Fibroblast of villous mesenchyme (primary cell): ENCODE measurements at regions not wholly inside any gene's neighbourhood (a gene's known extent, or its start where the extent isn't known, plus 50 kb on each side); places are given as distances from the start of the nearest gene placed in this dataset.

Experiments used
- DNase-seq: peaks from one replicate; pipeline ENCODE4 v3.0.0-alpha.2; 2010; ENCODE audit warnings: low read depth
- H3K4me3 ChIP-seq: 2 replicates; pipeline ENCODE4 v1.5.1; 2011; ENCODE audit warnings: low read depth, mild to moderate bottlenecking, low read length
- CTCF ChIP-seq: IDR thresholded peaks from 2 replicates; pipeline ENCODE4 v1.5.1; 2012; ENCODE audit warnings: low read depth, mild to moderate bottlenecking, low read length; ENCODE audit not compliant: insufficient read depth

DNA sequence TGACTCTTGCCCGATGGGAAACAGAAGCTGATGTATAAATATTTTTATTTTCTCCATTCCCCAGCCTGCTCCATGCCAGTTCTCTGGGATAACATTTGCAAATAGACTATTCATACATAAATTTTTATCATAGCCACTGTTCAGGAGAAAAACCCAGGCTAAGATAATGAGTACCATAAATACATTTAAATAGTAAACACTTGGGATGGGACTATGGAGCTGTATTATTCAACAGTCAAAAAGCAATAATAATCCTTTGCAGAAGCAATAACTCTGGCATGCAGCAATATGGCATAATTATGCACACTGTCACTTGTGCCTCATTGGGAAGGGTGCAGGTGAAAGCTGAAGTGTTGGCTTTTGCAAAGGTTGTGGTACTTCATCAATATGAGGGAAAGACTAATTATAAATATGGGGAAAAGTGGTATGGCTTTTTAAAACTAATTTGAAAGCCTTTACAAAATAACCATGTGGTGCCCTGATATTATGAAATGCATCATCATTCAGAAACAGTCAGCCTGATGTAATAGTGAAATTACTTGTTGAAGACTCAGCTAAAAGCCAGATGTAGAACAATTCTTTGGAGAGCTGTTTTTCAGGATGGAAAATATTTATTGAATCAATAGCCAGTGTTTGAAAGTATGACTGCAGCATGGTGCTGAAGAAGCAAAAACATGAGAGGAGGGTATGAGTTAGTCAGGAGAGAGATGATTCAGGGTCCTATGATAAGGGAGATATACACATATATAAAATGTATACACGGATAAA, 2476.7 kb downstream of the PCDH9 start:
- no peak for DNase-seq
- no peak overlapping the region for H3K4me3 ChIP-seq
- TF ChIP-seq CTCF, result no peak

- no peak for TF ChIP-seq CTCF
- no peak overlapping the region for H3K4me3 ChIP-seq
- DNase-seq, result no peak
Measured at GRCh38 chr13:64749301-64749700, 2480.8 kb downstream of the PCDH9 start.

GRCh38 chr13:64746845-64747244, 2483.3 kb downstream of the PCDH9 start:
- no peak for DNase-seq
- no peak overlapping the region for H3K4me3 ChIP-seq
- TF ChIP-seq CTCF, result no peak

DNA sequence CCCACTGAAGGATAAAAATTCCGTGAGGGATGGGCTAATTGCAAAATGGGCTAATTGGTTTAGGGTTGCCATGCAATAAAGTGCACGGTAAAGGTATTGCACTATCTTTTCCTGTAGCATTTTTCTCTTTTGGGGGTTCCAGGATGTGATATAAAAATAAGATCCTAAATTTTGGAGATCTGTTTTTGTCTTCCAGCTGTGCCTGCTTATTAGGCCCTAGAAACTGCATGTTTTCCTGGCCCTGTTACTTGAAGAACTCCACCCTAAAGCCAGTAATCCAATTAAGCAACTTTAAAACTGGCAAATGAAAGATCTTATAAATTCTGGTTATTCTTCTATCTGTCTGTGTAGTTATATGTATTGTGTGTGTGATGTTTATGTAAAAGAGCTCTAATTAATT, 2489.6 kb downstream of the PCDH9 start:
- no peak overlapping the region for H3K4me3 ChIP-seq
- no peak for DNase-seq
- TF ChIP-seq CTCF, result no peak

GRCh38 chr13:64725492-64725891, 2504.6 kb downstream of the PCDH9 start:
- no peak overlapping the region for H3K4me3 ChIP-seq
- no peak for TF ChIP-seq CTCF
- DNase-seq, result no peak

DNA sequence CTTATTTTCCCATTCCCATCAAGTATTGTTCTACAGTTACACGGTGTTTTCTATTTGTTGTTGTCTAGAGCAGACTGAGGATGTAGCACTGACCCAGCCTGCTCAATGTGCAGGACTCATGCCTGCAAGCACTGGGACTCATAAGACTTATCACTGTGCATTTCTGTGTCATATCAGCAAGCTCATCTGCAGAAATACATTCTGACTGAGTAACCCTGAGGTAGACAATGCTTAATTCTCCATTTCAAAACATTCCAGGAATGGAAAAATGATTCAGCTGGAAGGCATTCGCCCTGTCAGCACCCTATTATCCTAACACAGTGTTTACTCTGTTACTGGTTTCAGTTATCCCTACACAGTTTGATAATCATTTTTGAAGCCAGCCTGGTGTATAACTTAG, 2506.4 kb downstream of the PCDH9 start:
- peak; percentile 25 for DNase-seq
- H3K4me3 ChIP-seq, result no peak overlapping the region
- no peak for TF ChIP-seq CTCF

DNA sequence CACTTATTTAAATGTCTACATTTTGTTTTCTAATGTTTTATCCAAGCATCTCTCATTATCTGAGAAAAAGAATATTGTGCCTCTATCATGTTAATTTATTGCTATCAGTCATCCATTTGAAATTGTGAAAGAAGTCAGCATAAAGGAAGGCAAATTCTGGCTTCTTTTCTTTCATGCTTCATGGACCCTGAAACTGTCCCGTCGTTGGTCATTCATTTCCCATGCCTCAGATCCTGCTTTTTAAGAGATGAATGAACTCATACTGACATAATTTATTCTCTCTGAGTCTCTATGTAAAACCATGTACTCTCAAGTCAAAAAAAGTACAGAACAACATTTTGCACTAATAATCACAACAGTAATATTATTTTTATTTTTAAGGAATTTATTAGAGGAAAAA, 2512.0 kb downstream of the PCDH9 start:
- DNase-seq, result no peak
- H3K4me3 ChIP-seq, result no peak overlapping the region
- TF ChIP-seq CTCF, result no peak
